ENCODE measurements at regions not wholly inside any gene's neighbourhood (a gene's known extent, or its start where the extent isn't known, plus 50 kb on each side); places are given as distances from the start of the nearest gene placed in this dataset.

- no peak for DNase-seq
These were observed 98.1 kb upstream of the TMPO start for GRCh38 chr12:98417266-98417665.

- no peak for DNase-seq
These were observed 96.9 kb upstream of the TMPO start for GRCh38 chr12:98418357-98419075.

GRCh38 chr12:98419081-98419794 lies 96.2 kb upstream of the TMPO start:
- no peak for DNase-seq

GRCh38 chr12:98419795-98420404 lies 95.5 kb upstream of the TMPO start:
- DNase-seq = no peak

- DNase-seq = no peak
These were observed 94.9 kb upstream of the TMPO start for GRCh38 chr12:98420461-98420860.

GRCh38 chr12:98421316-98421715 lies 94.1 kb upstream of the TMPO start:
- no peak for DNase-seq

- DNase-seq = no peak
These were observed 93.0 kb upstream of the TMPO start for GRCh38 chr12:98422359-98422758.

GRCh38 chr12:98422812-98423211 lies 92.6 kb upstream of the TMPO start:
- DNase-seq = no peak

- DNase-seq = no peak
These were observed 91.4 kb upstream of the TMPO start for GRCh38 chr12:98423963-98424362.

- peak; percentile 52 for DNase-seq
These were observed 90.5 kb upstream of the TMPO start for GRCh38 chr12:98424726-98425401.

- no peak for DNase-seq
These were observed 89.5 kb upstream of the TMPO start for GRCh38 chr12:98425859-98426258.

- DNase-seq = no peak
These were observed 84.3 kb upstream of the TMPO start for GRCh38 chr12:98431089-98431488.

- DNase-seq = no peak
These were observed 78.2 kb upstream of the TMPO start for GRCh38 chr12:98437166-98437565.

GRCh38 chr12:98437806-98438595 lies 77.4 kb upstream of the TMPO start:
- DNase-seq = no peak

GRCh38 chr12:98438656-98439230 lies 76.6 kb upstream of the TMPO start:
- no peak for DNase-seq

- no peak for DNase-seq
These were observed 75.9 kb upstream of the TMPO start for GRCh38 chr12:98439471-98439951.

- DNase-seq = no peak
These were observed 75.3 kb upstream of the TMPO start for GRCh38 chr12:98439981-98440581.

GRCh38 chr12:98446060-98446459 lies 69.3 kb upstream of the TMPO start:
- DNase-seq = no peak

- DNase-seq = no peak
These were observed 68.7 kb upstream of the TMPO start for GRCh38 chr12:98446682-98447081.

GRCh38 chr12:98449584-98449983 lies 65.8 kb upstream of the TMPO start:
- DNase-seq = no peak

- no peak for DNase-seq
These were observed 62.3 kb upstream of the TMPO start for GRCh38 chr12:98453070-98453469.

- no peak for DNase-seq
These were observed 61.9 kb upstream of the TMPO start for GRCh38 chr12:98453492-98453891.
